IMR-90 (cell line): ENCODE measurements at regions not wholly inside any gene's neighbourhood (a gene's known extent, or its start where the extent isn't known, plus 50 kb on each side); places are given as distances from the start of the nearest gene placed in this dataset.

Experiments used
- BHLHE40 ChIP-seq: fragments of 150-350 bp; IDR thresholded peaks from 2 replicates; pipeline ENCODE4 v1.6.1; 2016; ENCODE audit warnings: mild to moderate bottlenecking, low read depth, low read length
- CEBPB ChIP-seq: IDR thresholded peaks from 2 replicates; pipeline ENCODE4 v1.6.1; 2012; ENCODE audit warnings: low read depth, low read length, improper control_type of control experiment
- FOS ChIP-seq: fragments of 150-350 bp; IDR thresholded peaks from 2 replicates; pipeline ENCODE4 v1.6.1; 2016; ENCODE audit warnings: low read depth, low read length
- MAFK ChIP-seq: IDR thresholded peaks from 2 replicates; pipeline ENCODE4 v1.6.1; 2012; ENCODE audit warnings: low read depth, low read length, improper control_type of control experiment
- MXI1 ChIP-seq: IDR thresholded peaks from 2 replicates; pipeline ENCODE4 v1.6.1; 2012; ENCODE audit warnings: low read depth, mild to moderate bottlenecking, low read length, moderate library complexity, borderline replicate concordance
- POLR2A ChIP-seq: IDR thresholded peaks from 2 replicates; pipeline ENCODE4 v1.6.1; 2012; ENCODE audit warnings: mild to moderate bottlenecking, low read depth, low read length
- RCOR1 ChIP-seq: IDR thresholded peaks from 2 replicates; pipeline ENCODE4 v1.6.1; 2012; ENCODE audit warnings: mild to moderate bottlenecking, low read length, improper control_type of control experiment; ENCODE audit not compliant: insufficient replicate concordance
- RFX5 ChIP-seq: IDR thresholded peaks from 2 replicates; pipeline ENCODE4 v1.8.0; 2012; ENCODE audit warnings: low read depth, mild to moderate bottlenecking, low read length, moderate library complexity
- SMC3 ChIP-seq: fragments of 150-350 bp; IDR thresholded peaks from 2 replicates; pipeline ENCODE4 v1.6.1; 2016; ENCODE audit warnings: low read depth, mild to moderate bottlenecking, antibody characterized with exemption, low read length, moderate library complexity
- TF ChIP-seq, protein P1 (sequence below): conservative IDR thresholded peaks from 2 replicates; pipeline ENCODE4 v1.5.1; 2012; ENCODE audit warnings: mild to moderate bottlenecking, low read depth, low read length, improper control_type of control experiment
- TF ChIP-seq, protein P2 (sequence below): fragments of 150-350 bp; IDR thresholded peaks from 2 replicates; pipeline ENCODE4 v1.6.1; 2016; ENCODE audit warnings: low read depth, mild to moderate bottlenecking, low read length, moderate library complexity, borderline replicate concordance

DNA sequence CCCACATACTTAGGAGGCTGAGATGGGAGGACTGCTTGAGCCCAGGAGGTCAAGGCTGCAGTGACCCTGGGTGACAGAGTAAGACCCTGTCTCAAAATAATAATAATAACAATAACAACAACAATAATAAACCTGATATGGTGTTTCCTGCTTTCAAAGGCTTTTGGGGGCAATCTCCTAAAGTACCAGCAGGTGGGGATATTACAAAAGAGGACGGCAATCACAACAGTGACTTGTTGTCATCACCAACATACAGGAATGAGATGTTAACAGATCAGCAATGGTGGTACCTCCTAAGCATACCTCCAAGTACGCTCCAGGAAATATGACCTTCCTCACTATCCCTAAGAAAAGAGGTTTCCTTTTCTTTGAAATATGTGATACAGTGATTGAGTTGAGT, 91.1 kb upstream of the RNF180 start:
- TF ChIP-seq RFX5 = no peak
- TF ChIP-seq, protein P1, sequence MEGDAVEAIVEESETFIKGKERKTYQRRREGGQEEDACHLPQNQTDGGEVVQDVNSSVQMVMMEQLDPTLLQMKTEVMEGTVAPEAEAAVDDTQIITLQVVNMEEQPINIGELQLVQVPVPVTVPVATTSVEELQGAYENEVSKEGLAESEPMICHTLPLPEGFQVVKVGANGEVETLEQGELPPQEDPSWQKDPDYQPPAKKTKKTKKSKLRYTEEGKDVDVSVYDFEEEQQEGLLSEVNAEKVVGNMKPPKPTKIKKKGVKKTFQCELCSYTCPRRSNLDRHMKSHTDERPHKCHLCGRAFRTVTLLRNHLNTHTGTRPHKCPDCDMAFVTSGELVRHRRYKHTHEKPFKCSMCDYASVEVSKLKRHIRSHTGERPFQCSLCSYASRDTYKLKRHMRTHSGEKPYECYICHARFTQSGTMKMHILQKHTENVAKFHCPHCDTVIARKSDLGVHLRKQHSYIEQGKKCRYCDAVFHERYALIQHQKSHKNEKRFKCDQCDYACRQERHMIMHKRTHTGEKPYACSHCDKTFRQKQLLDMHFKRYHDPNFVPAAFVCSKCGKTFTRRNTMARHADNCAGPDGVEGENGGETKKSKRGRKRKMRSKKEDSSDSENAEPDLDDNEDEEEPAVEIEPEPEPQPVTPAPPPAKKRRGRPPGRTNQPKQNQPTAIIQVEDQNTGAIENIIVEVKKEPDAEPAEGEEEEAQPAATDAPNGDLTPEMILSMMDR = peak; percentile 36
- TF ChIP-seq POLR2A = no peak
- TF ChIP-seq RCOR1 = no peak
- TF ChIP-seq, protein P2, sequence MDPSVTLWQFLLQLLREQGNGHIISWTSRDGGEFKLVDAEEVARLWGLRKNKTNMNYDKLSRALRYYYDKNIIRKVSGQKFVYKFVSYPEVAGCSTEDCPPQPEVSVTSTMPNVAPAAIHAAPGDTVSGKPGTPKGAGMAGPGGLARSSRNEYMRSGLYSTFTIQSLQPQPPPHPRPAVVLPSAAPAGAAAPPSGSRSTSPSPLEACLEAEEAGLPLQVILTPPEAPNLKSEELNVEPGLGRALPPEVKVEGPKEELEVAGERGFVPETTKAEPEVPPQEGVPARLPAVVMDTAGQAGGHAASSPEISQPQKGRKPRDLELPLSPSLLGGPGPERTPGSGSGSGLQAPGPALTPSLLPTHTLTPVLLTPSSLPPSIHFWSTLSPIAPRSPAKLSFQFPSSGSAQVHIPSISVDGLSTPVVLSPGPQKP = no peak
- TF ChIP-seq BHLHE40 = no peak
- no peak for TF ChIP-seq MXI1
- no peak for TF ChIP-seq CEBPB
- TF ChIP-seq MAFK = no peak
- 0 out of 2 replicates have a peak, but pooled peaks have one; percentile 9 for TF ChIP-seq SMC3
- TF ChIP-seq FOS = no peak
